Esophagus muscularis mucosa (tissue), 4 donors: ENCODE measurements at regions not wholly inside any gene's neighbourhood (a gene's known extent, or its start where the extent isn't known, plus 50 kb on each side); places are given as distances from the start of the nearest gene placed in this dataset.
"Not testable (repeated sequence)": the region's sequence is repeated elsewhere in the genome, so short reads cannot be mapped to it uniquely, and the experiment has no call there.

Experiments used
- DNase-seq: peaks from one replicate; pipeline ENCODE4 v3.0.0-alpha.2; 2017; ENCODE audit errors: extremely low spot score
- H3K27ac ChIP-seq, 4 donors: fragments of 200-600 bp; sonication (generic); replicated peaks in 1 of 4; 1 replicate in 3 of 4; 2 replicates in 1 of 4; pipeline ENCODE4 v1.5.1; 2016 to 2019; ENCODE audit warnings: mild to moderate bottlenecking in 1 of 4
- H3K27me3 ChIP-seq, 4 donors: fragments of 200-600 bp; sonication (generic); one replicate each; pipeline versions ENCODE4 v1.5.1 to v1.6.0; 2016 to 2019
- H3K36me3 ChIP-seq, 4 donors: fragments of 200-600 bp; sonication (generic); one replicate each; pipeline ENCODE4 v1.5.1; 2016 to 2019
- H3K4me1 ChIP-seq, 4 donors: fragments of 200-600 bp; sonication (generic); one replicate each; pipeline ENCODE4 v1.5.1; 2016 to 2019
- H3K4me3 ChIP-seq, 4 donors: fragments of 200-600 bp; sonication (generic); 1 replicate in 2 of 4; 2 replicates in 2 of 4; pipeline ENCODE4 v1.5.1; 2016 to 2019; ENCODE audit warnings: mild to moderate bottlenecking in 4 of 4, moderate library complexity in 1 of 4
- H3K9me3 ChIP-seq, 4 donors: fragments of 200-600 bp; sonication (generic); 1 replicate in 3 of 4; 2 replicates in 1 of 4; pipeline ENCODE4 v1.5.1; 2016 to 2019
- EP300 ChIP-seq: sonication (generic); formaldehyde crosslinking; IDR thresholded peaks from one replicate; pipeline ENCODE4 v1.6.1; 2017; ENCODE audit warnings: antibody characterized with exemption
- POLR2A ChIP-seq: fragments of 450-650 bp; IDR thresholded peaks from one replicate; pipeline ENCODE4 v1.6.1; 2017; ENCODE audit warnings: antibody characterized with exemption, moderate library complexity, mild to moderate bottlenecking, low read depth
- POLR2AphosphoS5 ChIP-seq, 2 donors: sonication (generic); formaldehyde crosslinking; IDR thresholded peaks; one replicate each; pipeline ENCODE4 v1.6.1; 2017; ENCODE audit warnings: antibody characterized with exemption in 2 of 2
- WGBS: methylation state at CpG from one replicate; pipeline ENCODE4 v1.1.5; 2018; 5-methylcytosine and 5-hydroxymethylcytosine counted together
- intact Hi-C: fragments of 100-400 bp; cut with DNase I; formaldehyde crosslinking; loops from one replicate; pipeline ENCODE4 v1.15.1; 2023
- TF ChIP-seq, protein P1 (sequence below), 3 experiments: fragments of 200-600 bp in 2 of 3; fragments of 450-650 bp in 1 of 3; sonication (generic) in 2 of 3; IDR thresholded peaks; one replicate each; pipeline ENCODE4 v1.5.1; 2017 to 2019; ENCODE audit warnings: antibody characterized with exemption in 3 of 3, mild to moderate bottlenecking in 2 of 3, moderate library complexity in 1 of 3

DNA sequence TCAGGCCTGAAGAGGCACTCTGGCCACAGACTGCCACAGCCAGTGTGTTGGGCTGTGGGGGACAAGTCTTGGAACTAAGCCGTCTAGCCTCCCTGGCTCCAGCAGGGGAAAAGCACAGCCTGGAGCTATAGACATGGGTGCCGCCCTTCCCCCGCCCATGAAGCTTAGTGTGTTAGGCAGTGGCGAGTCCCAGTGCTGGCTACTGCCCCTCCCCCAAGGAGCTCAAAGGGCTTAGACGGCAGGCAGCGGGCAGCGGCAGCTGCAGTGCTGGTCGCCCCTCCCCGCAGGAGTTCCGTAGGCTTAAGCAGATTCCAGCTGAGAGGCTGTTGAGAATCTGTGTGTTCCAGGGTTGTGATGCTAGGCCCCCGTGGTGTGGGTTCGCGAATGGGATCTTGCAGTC lies 135.8 kb upstream of the RORA start:
- TF ChIP-seq POLR2AphosphoS5 (IDR thresholded peaks at IDR 0.05): no peak
- DNase-seq: no peak
- H3K27ac ChIP-seq: no peak overlapping the region
- no peaks in the 10 kb centered on the region for H3K27me3 ChIP-seq
- no peak overlapping the region for H3K4me3 ChIP-seq
- peaks cover 0 to 15% (median 10%) of the 10 kb centered on the region in 4 donors for H3K9me3 ChIP-seq
- H3K4me1 ChIP-seq: no peaks in the 10 kb centered on the region
- intact Hi-C loops: no loop called here
- H3K36me3 ChIP-seq: no peaks in the 10 kb centered on the region
- WGBS: 57% methylated on average over 6 of the region's 13 CpGs

DNA sequence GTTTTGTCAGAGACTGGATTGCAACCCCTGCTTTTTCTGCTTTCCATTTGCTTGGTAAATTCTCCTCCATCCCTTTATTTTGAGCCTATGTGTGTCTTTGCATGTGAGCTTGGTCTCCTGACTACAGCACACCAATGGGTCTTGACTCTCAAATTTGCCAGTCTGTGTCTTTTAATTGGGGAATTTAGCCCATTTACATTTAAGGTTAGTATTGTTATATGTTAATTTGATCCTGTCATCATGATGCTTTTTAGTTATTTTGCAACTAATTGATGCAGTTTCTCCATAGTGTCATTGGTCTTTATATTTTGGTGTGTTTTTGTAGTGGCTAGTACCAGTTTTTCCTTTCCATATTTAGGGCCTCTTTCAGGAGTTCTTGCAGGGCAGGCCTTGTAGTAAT lies 133.8 kb upstream of the RORA start:
- intact Hi-C loops, DNase-seq, H3K4me3 ChIP-seq, H3K36me3 ChIP-seq, H3K27me3 ChIP-seq, H3K27ac ChIP-seq, H3K4me1 ChIP-seq: not testable (repeated sequence)
- peaks cover 0 to 15% (median 10%) of the 10 kb centered on the region in 4 donors for H3K9me3 ChIP-seq

DNA sequence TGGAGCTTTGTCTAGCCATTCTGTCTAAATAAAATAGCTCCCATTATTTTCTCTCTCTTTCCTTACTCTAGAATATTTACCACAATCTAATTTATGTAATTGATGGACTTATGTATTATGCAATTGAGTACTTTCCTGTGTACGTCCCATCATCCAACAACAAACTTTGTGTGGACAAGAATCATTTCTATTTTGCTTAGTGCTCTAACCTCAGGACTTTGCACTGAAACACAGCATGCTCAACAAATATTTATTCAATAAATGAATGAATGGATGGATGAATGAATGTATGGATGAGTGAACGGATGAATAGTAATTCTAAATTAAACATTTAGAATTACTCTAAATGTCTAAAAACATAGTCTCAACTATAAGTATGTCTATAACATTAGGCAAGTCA lies 115.2 kb upstream of the RORA start:
- H3K4me3 ChIP-seq: no peak overlapping the region
- intact Hi-C loops: no loop called here
- TF ChIP-seq, protein P1, sequence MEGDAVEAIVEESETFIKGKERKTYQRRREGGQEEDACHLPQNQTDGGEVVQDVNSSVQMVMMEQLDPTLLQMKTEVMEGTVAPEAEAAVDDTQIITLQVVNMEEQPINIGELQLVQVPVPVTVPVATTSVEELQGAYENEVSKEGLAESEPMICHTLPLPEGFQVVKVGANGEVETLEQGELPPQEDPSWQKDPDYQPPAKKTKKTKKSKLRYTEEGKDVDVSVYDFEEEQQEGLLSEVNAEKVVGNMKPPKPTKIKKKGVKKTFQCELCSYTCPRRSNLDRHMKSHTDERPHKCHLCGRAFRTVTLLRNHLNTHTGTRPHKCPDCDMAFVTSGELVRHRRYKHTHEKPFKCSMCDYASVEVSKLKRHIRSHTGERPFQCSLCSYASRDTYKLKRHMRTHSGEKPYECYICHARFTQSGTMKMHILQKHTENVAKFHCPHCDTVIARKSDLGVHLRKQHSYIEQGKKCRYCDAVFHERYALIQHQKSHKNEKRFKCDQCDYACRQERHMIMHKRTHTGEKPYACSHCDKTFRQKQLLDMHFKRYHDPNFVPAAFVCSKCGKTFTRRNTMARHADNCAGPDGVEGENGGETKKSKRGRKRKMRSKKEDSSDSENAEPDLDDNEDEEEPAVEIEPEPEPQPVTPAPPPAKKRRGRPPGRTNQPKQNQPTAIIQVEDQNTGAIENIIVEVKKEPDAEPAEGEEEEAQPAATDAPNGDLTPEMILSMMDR (IDR thresholded peaks at IDR 0.05): no peak
- no peak for TF ChIP-seq POLR2AphosphoS5 (IDR thresholded peaks at IDR 0.05)
- TF ChIP-seq EP300: no peak
- no peak for TF ChIP-seq POLR2A
- no peak for DNase-seq
- H3K9me3 ChIP-seq: peaks cover 0 to 7% (median 3%) of the 10 kb centered on the region in 4 donors
- H3K36me3 ChIP-seq: no peaks in the 10 kb centered on the region
- no peaks in the 10 kb centered on the region for H3K27me3 ChIP-seq
- no peak overlapping the region for H3K27ac ChIP-seq
- WGBS: 90% methylated on average over 2 of the region's 2 CpGs
- no peaks in the 10 kb centered on the region for H3K4me1 ChIP-seq

DNA sequence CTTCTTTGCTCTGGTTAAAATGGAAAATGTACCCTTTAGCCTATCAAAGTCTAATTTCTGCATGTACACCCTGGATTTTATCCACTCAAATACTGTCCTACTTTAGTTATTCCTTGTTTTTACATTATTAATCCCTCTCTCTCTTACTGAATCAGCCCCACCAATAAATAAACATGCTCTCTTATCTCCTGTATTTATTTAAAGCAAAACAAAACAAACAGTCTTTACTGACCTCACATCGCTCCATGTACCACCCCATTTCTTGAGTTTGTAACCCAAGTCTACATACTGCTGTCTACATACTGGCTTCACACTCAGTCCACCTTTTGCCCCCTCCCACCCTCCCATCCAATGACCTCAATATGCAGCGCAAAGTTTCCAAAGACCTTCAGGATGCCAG lies 113.3 kb upstream of the RORA start:
- DNase-seq: no peak
- no peaks in the 10 kb centered on the region for H3K27me3 ChIP-seq
- TF ChIP-seq POLR2A (no peak), EP300 (no peak), POLR2AphosphoS5 (IDR thresholded peaks at IDR 0.05) (no peak)
- TF ChIP-seq, protein P1 (IDR thresholded peaks at IDR 0.05): no peak
- H3K36me3 ChIP-seq: no peaks in the 10 kb centered on the region
- H3K4me1 ChIP-seq: no peaks in the 10 kb centered on the region
- H3K27ac ChIP-seq: no peak overlapping the region
- H3K4me3 ChIP-seq: no peak overlapping the region
- 80% methylated on average over 2 of the region's 2 CpGs for WGBS
- peaks cover 0 to 7% (median 3%) of the 10 kb centered on the region in 4 donors for H3K9me3 ChIP-seq
- intact Hi-C loops: no loop called here

DNA sequence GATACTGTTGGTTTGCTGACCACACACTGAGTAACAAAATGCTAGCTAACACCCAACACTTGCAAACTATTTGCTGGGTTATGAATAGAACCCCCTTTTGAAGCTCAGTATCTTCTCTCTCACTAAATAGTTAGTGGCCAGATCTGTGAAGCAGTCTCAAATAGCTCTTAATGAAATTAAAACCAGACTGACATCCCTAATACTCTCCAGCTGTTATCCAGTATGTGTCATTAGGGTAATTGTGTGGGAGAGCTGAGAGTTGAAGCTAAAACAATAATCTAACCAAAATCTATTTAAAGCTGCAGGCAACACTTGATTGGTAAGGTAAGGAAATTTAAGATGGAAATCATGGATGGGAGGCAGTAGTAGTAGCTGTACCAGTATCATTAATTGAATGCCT lies 110.4 kb upstream of the RORA start:
- H3K27ac ChIP-seq: no peak overlapping the region
- intact Hi-C loops: no loop called here
- peaks cover 0 to 22% (median 7%) of the 10 kb centered on the region in 4 donors for H3K9me3 ChIP-seq
- no peak for DNase-seq
- TF ChIP-seq EP300: no peak
- TF ChIP-seq POLR2A: no peak
- TF ChIP-seq, protein P1 (IDR thresholded peaks at IDR 0.05): no peak
- no peak for TF ChIP-seq POLR2AphosphoS5 (IDR thresholded peaks at IDR 0.05)
- H3K27me3 ChIP-seq: no peaks in the 10 kb centered on the region
- H3K4me1 ChIP-seq: no peaks in the 10 kb centered on the region
- no peaks in the 10 kb centered on the region for H3K36me3 ChIP-seq
- H3K4me3 ChIP-seq: no peak overlapping the region

DNA sequence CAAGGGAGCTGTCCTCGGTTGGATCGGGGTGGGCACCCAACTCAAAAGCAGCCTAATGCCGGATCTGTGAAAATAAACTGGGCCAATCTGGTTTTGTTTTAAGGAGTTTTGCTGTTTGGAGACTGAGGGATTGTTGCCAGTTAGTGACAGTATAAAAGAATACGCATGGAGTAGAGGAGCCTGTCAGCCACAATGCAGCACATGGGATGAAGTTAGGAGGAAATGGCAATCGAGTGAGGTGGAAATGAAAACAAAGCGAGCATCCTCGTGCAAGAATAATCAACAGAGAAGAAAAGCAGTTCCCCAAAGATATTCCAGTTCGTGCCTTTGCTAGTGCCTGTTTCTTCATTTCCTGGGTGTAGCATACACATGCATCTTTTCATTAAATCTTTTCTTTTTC lies 108.4 kb upstream of the RORA start:
- intact Hi-C loops: no loop called here
- 75% methylated on average over 8 of the region's 8 CpGs for WGBS
- Histone ChIP-seq H3K4me1 (no peaks in the 10 kb centered on the region), H3K9me3 (peaks cover 0 to 21% (median 7%) of the 10 kb centered on the region in 4 donors), H3K36me3 (no peaks in the 10 kb centered on the region), H3K27me3 (no peaks in the 10 kb centered on the region), H3K27ac (no peak overlapping the region), H3K4me3 (no peak overlapping the region)
- TF ChIP-seq POLR2AphosphoS5 (IDR thresholded peaks at IDR 0.05): no peak
- TF ChIP-seq, protein P1 (IDR thresholded peaks at IDR 0.05): no peak
- TF ChIP-seq POLR2A: no peak
- TF ChIP-seq EP300: no peak
- DNase-seq: no peak
